ENCODE measurements at regions not wholly inside any gene's neighbourhood (a gene's known extent, or its start where the extent isn't known, plus 50 kb on each side); places are given as distances from the start of the nearest gene placed in this dataset.

GRCh38 chr9:17894501-17895160 is 315.8 kb downstream of the SH3GL2 start:
- no peak for FAIRE-seq

- FAIRE-seq, result no peak
These were observed 321.7 kb downstream of the SH3GL2 start for GRCh38 chr9:17900606-17901005.

GRCh38 chr9:17905366-17905765 is 326.5 kb downstream of the SH3GL2 start:
- no peak for FAIRE-seq

- FAIRE-seq, result no peak
These were observed 326.9 kb downstream of the SH3GL2 start for GRCh38 chr9:17905781-17906175.

GRCh38 chr9:17906176-17906840 is 327.4 kb downstream of the SH3GL2 start:
- FAIRE-seq, result no peak

- FAIRE-seq, result no peak
These were observed 328.2 kb downstream of the SH3GL2 start for GRCh38 chr9:17906841-17907778.

- FAIRE-seq, result no peak
These were observed 329.1 kb downstream of the SH3GL2 start for GRCh38 chr9:17907779-17908508.

- FAIRE-seq, result no peak
These were observed 347.4 kb downstream of the SH3GL2 start for GRCh38 chr9:17926246-17926645.

- no peak for FAIRE-seq
These were observed 348.8 kb downstream of the SH3GL2 start for GRCh38 chr9:17927616-17928015.

- no peak for FAIRE-seq
These were observed 349.4 kb downstream of the SH3GL2 start for GRCh38 chr9:17928228-17928627.

GRCh38 chr9:17928768-17929167 is 349.9 kb downstream of the SH3GL2 start:
- no peak for FAIRE-seq

GRCh38 chr9:17929506-17929905 is 350.6 kb downstream of the SH3GL2 start:
- no peak for FAIRE-seq

GRCh38 chr9:17930071-17930470 is 351.2 kb downstream of the SH3GL2 start:
- FAIRE-seq, result no peak

GRCh38 chr9:17936365-17936764 is 357.5 kb downstream of the SH3GL2 start:
- FAIRE-seq, result no peak

- FAIRE-seq, result no peak
These were observed 359.3 kb downstream of the SH3GL2 start for GRCh38 chr9:17938035-17938655.

GRCh38 chr9:17942498-17942897 is 363.6 kb downstream of the SH3GL2 start:
- no peak for FAIRE-seq

GRCh38 chr9:17955409-17955808 is 376.5 kb downstream of the SH3GL2 start:
- FAIRE-seq, result no peak

GRCh38 chr9:17958363-17958762 is 379.5 kb downstream of the SH3GL2 start:
- FAIRE-seq, result no peak

- no peak for FAIRE-seq
These were observed 383.9 kb downstream of the SH3GL2 start for GRCh38 chr9:17962747-17963146.

GRCh38 chr9:17963498-17963897 is 384.6 kb downstream of the SH3GL2 start:
- FAIRE-seq, result no peak

GRCh38 chr9:17967731-17968130 is 388.9 kb downstream of the SH3GL2 start:
- FAIRE-seq, result no peak

- FAIRE-seq, result no peak
These were observed 390.4 kb downstream of the SH3GL2 start for GRCh38 chr9:17969232-17969631.

Data from endometrium (tissue), 2 donors.